ENCODE measurements at regions not wholly inside any gene's neighbourhood (a gene's known extent, or its start where the extent isn't known, plus 50 kb on each side); places are given as distances from the start of the nearest gene placed in this dataset.

DNA sequence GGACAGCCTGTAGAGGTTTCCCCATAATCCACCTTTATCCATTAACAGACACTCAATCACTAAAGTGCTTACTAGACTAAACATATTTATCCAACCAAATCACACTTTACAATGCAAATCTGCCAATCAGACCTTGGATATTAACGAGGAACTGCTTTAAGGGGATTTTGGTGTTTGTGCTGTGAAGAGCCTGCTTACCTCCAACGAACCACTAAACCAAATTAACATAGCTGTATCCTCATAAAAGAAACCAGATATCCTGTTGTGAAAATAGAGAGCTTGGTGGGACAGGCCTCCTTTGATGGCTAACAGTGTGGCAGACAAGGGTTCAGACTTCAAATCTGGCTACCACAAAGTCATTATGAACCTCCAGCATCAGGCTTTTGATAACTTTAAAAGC lies 252.6 kb upstream of the HAND2 start:
- no peaks in the 10 kb centered on the region for H3K36me3 Mint-ChIP-seq (ENCODE audit: low read depth, unreplicated experiment)
- TF ChIP-seq EZH2 (IDR thresholded peaks at IDR 0.05; ENCODE audit: insufficient read depth, low read length), result no peak
- TF ChIP-seq CTCF (IDR thresholded peaks at IDR 0.05; ENCODE audit: insufficient read depth, low read depth, low read length), result no peak
- H3K4me1 Mint-ChIP-seq (ENCODE audit: low read depth, unreplicated experiment), result no peaks in the 10 kb centered on the region
- H3K36me3 ChIP-seq (ENCODE audit: insufficient read depth, low read length), result no peaks in the 10 kb centered on the region
- H3K27me3 ChIP-seq (ENCODE audit: insufficient read depth, low read length), result no peaks in the 10 kb centered on the region
- no peaks in the 10 kb centered on the region for H4K20me1 ChIP-seq (ENCODE audit: insufficient read depth, low read length)
- H3K27ac Mint-ChIP-seq (ENCODE audit: unreplicated experiment), result no peak overlapping the region
- no peak overlapping the region for H3K4me2 ChIP-seq (ENCODE audit: low read length)
- no peak overlapping the region for H3K4me3 ChIP-seq (ENCODE audit: insufficient read depth, low read depth, low read length)
- no peaks in the 10 kb centered on the region for H3K4me1 ChIP-seq (ENCODE audit: insufficient read depth, low read length)
- no peak for DNase-seq (ENCODE audit: low read depth)
- no peak for FAIRE-seq
- peaks cover 15% of the 10 kb centered on the region for H3K9me3 Mint-ChIP-seq (ENCODE audit: unreplicated experiment)
- H3K4me3 Mint-ChIP-seq (ENCODE audit: unreplicated experiment), result no peak overlapping the region
- no peaks in the 10 kb centered on the region for H3K79me2 ChIP-seq (ENCODE audit: insufficient read depth, low read length)
- no peaks in the 10 kb centered on the region for H3K9me3 ChIP-seq (ENCODE audit: insufficient read depth, low read depth, low read length)
- no peaks in the 10 kb centered on the region for H3K27me3 Mint-ChIP-seq (ENCODE audit: low read depth, unreplicated experiment)
- H3K27ac ChIP-seq (ENCODE audit: low read depth, low read length), result no peak overlapping the region
- no peak overlapping the region for H3K9ac ChIP-seq (ENCODE audit: low read length)
- no peak overlapping the region for H2AFZ ChIP-seq (ENCODE audit: low read depth, low read length)

- H4K20me1 ChIP-seq (ENCODE audit: insufficient read depth, low read length), result no peaks in the 10 kb centered on the region
- no peaks in the 10 kb centered on the region for H3K4me1 Mint-ChIP-seq (ENCODE audit: low read depth, unreplicated experiment)
- H3K4me2 ChIP-seq (ENCODE audit: low read length), result no peak overlapping the region
- H3K4me3 Mint-ChIP-seq (ENCODE audit: unreplicated experiment), result no peak overlapping the region
- H3K9ac ChIP-seq (ENCODE audit: low read length), result no peak overlapping the region
- H3K9me3 Mint-ChIP-seq (ENCODE audit: unreplicated experiment), result peaks cover 5% of the 10 kb centered on the region
- no peak for TF ChIP-seq EZH2 (IDR thresholded peaks at IDR 0.05; ENCODE audit: insufficient read depth, low read length)
- no peak for TF ChIP-seq CTCF (IDR thresholded peaks at IDR 0.05; ENCODE audit: insufficient read depth, low read depth, low read length)
- no peaks in the 10 kb centered on the region for H3K9me3 ChIP-seq (ENCODE audit: insufficient read depth, low read depth, low read length)
- H3K79me2 ChIP-seq (ENCODE audit: insufficient read depth, low read length), result no peaks in the 10 kb centered on the region
- H3K27ac Mint-ChIP-seq (ENCODE audit: unreplicated experiment), result no peak overlapping the region
- FAIRE-seq (no peak), DNase-seq (ENCODE audit: low read depth) (no peak)
- no peak overlapping the region for H3K27ac ChIP-seq (ENCODE audit: low read depth, low read length)
- no peaks in the 10 kb centered on the region for H3K27me3 Mint-ChIP-seq (ENCODE audit: low read depth, unreplicated experiment)
- H3K27me3 ChIP-seq (ENCODE audit: insufficient read depth, low read length), result no peaks in the 10 kb centered on the region
- H2AFZ ChIP-seq (ENCODE audit: low read depth, low read length), result no peak overlapping the region
- H3K36me3 ChIP-seq (ENCODE audit: insufficient read depth, low read length), result no peaks in the 10 kb centered on the region
- no peak overlapping the region for H3K4me3 ChIP-seq (ENCODE audit: insufficient read depth, low read depth, low read length)
- H3K36me3 Mint-ChIP-seq (ENCODE audit: low read depth, unreplicated experiment), result no peaks in the 10 kb centered on the region
- no peaks in the 10 kb centered on the region for H3K4me1 ChIP-seq (ENCODE audit: insufficient read depth, low read length)
These were observed 247.9 kb upstream of the HAND2 start for GRCh38 chr4:173777921-173778320.

DNA sequence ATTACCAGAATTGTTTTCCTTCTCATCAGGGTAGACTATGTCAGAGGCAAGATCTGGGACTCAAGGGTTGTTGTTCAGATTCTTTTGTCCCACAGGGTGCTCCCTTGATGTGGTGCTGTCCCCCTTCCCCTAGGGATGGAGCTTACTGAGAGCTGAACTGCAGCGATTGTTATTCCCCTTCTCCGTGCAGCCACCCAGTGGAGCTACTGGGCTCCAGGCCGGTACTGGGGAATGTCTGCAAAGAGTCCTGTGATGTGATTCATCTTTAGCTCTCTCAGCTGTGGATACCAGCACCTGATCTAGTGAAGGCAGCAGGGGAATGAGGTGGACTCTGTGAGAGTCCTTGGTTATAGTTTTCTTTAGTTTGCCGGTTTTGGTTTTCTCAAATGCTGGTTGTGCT lies 247.4 kb upstream of the HAND2 start:
- FAIRE-seq (no peak), DNase-seq (ENCODE audit: low read depth) (no peak)
- H3K4me3 ChIP-seq (ENCODE audit: insufficient read depth, low read depth, low read length), result no peak overlapping the region
- H3K27me3 Mint-ChIP-seq (ENCODE audit: low read depth, unreplicated experiment), result no peaks in the 10 kb centered on the region
- no peak overlapping the region for H3K4me2 ChIP-seq (ENCODE audit: low read length)
- no peaks in the 10 kb centered on the region for H3K36me3 Mint-ChIP-seq (ENCODE audit: low read depth, unreplicated experiment)
- no peaks in the 10 kb centered on the region for H3K27me3 ChIP-seq (ENCODE audit: insufficient read depth, low read length)
- H3K9ac ChIP-seq (ENCODE audit: low read length), result no peak overlapping the region
- H3K4me1 ChIP-seq (ENCODE audit: insufficient read depth, low read length), result no peaks in the 10 kb centered on the region
- H4K20me1 ChIP-seq (ENCODE audit: insufficient read depth, low read length), result no peaks in the 10 kb centered on the region
- H3K27ac ChIP-seq (ENCODE audit: low read depth, low read length), result no peak overlapping the region
- H3K4me3 Mint-ChIP-seq (ENCODE audit: unreplicated experiment), result no peak overlapping the region
- H3K4me1 Mint-ChIP-seq (ENCODE audit: low read depth, unreplicated experiment), result no peaks in the 10 kb centered on the region
- no peak overlapping the region for H3K27ac Mint-ChIP-seq (ENCODE audit: unreplicated experiment)
- no peaks in the 10 kb centered on the region for H3K79me2 ChIP-seq (ENCODE audit: insufficient read depth, low read length)
- TF ChIP-seq CTCF (IDR thresholded peaks at IDR 0.05; ENCODE audit: insufficient read depth, low read depth, low read length) (no peak), EZH2 (IDR thresholded peaks at IDR 0.05; ENCODE audit: insufficient read depth, low read length) (no peak)
- no peaks in the 10 kb centered on the region for H3K9me3 ChIP-seq (ENCODE audit: insufficient read depth, low read depth, low read length)
- peaks cover 5% of the 10 kb centered on the region for H3K9me3 Mint-ChIP-seq (ENCODE audit: unreplicated experiment)
- H3K36me3 ChIP-seq (ENCODE audit: insufficient read depth, low read length), result no peaks in the 10 kb centered on the region
- H2AFZ ChIP-seq (ENCODE audit: low read depth, low read length), result no peak overlapping the region
